ENCODE measurements at regions not wholly inside any gene's neighbourhood (a gene's known extent, or its start where the extent isn't known, plus 50 kb on each side); places are given as distances from the start of the nearest gene placed in this dataset.

- Mint-ChIP-seq H3K27ac (no peak overlapping the region), H3K4me1 (peaks cover 21% of the 10 kb centered on the region)
Observed at GRCh38 chr14:71593966-71594365, 338.3 kb upstream of the RGS6 start.

GRCh38 chr14:71594821-71595220 is 337.4 kb upstream of the RGS6 start:
- peaks cover 24% of the 10 kb centered on the region for H3K36me3 Mint-ChIP-seq (ENCODE audit: low read depth)
- peak overlapping the region in 1 of 3 experiments; percentile 22 for H3K4me3 Mint-ChIP-seq
- H3K9me3 Mint-ChIP-seq = peaks cover 3% of the 10 kb centered on the region
- no peaks in the 10 kb centered on the region for H3K27me3 Mint-ChIP-seq (ENCODE audit: low read depth)
- TF ChIP-seq CTCF (IDR thresholded peaks at IDR 0.05; ENCODE audit: unreplicated experiment in 3 of 3) = no peak
- peaks cover 21% of the 10 kb centered on the region for H3K4me1 Mint-ChIP-seq
- peak overlapping the region in 2 of 3 experiments; percentile 56 to 76 for H3K27ac Mint-ChIP-seq

More at GRCh38 chr14:71593966-71594365, 338.3 kb upstream of the RGS6 start:
- H3K9me3 Mint-ChIP-seq = no peaks in the 10 kb centered on the region
- H3K36me3 Mint-ChIP-seq (ENCODE audit: low read depth) = peaks cover 22% of the 10 kb centered on the region
- TF ChIP-seq CTCF (IDR thresholded peaks at IDR 0.05; ENCODE audit: unreplicated experiment in 3 of 3) = no peak
- H3K4me3 Mint-ChIP-seq = no peak overlapping the region
- no peaks in the 10 kb centered on the region for H3K27me3 Mint-ChIP-seq (ENCODE audit: low read depth)

- no peak for TF ChIP-seq CTCF (IDR thresholded peaks at IDR 0.05; ENCODE audit: unreplicated experiment in 3 of 3)
- H3K4me3 Mint-ChIP-seq = no peak overlapping the region
- peaks cover 7% of the 10 kb centered on the region for H3K9me3 Mint-ChIP-seq
- H3K36me3 Mint-ChIP-seq (ENCODE audit: low read depth) = peaks cover 30% of the 10 kb centered on the region
- peak overlapping the region in 2 of 3 experiments; percentile 12 to 76 for H3K27ac Mint-ChIP-seq
- no peaks in the 10 kb centered on the region for H3K27me3 Mint-ChIP-seq (ENCODE audit: low read depth)
- peaks cover 21% of the 10 kb centered on the region for H3K4me1 Mint-ChIP-seq
Observed at GRCh38 chr14:71595441-71595840, 336.8 kb upstream of the RGS6 start.

GRCh38 chr14:71597287-71597920 is 334.8 kb upstream of the RGS6 start:
- TF ChIP-seq CTCF (IDR thresholded peaks at IDR 0.05; ENCODE audit: unreplicated experiment in 3 of 3) = no peak
- Mint-ChIP-seq H3K9me3 (peaks cover 23% of the 10 kb centered on the region), H3K4me3 (no peak overlapping the region), H3K27me3 (ENCODE audit: low read depth) (no peaks in the 10 kb centered on the region), H3K36me3 (ENCODE audit: low read depth) (peaks cover 50% of the 10 kb centered on the region), H3K4me1 (peaks cover 21% of the 10 kb centered on the region), H3K27ac (no peak overlapping the region)

GRCh38 chr14:71597955-71598660 is 334.1 kb upstream of the RGS6 start:
- H3K36me3 Mint-ChIP-seq (ENCODE audit: low read depth) = peaks cover 54% of the 10 kb centered on the region
- TF ChIP-seq CTCF (IDR thresholded peaks at IDR 0.05; ENCODE audit: unreplicated experiment in 3 of 3) = no peak

More at GRCh38 chr14:71597955-71598660, 334.1 kb upstream of the RGS6 start:
- H3K4me3 Mint-ChIP-seq = no peak overlapping the region
- peaks cover 21% of the 10 kb centered on the region for H3K4me1 Mint-ChIP-seq
- H3K27ac Mint-ChIP-seq = no peak overlapping the region
- H3K9me3 Mint-ChIP-seq = peaks cover 23% of the 10 kb centered on the region
- no peaks in the 10 kb centered on the region for H3K27me3 Mint-ChIP-seq (ENCODE audit: low read depth)
